Uterus (tissue), 3 donors: ENCODE measurements at regions not wholly inside any gene's neighbourhood (a gene's known extent, or its start where the extent isn't known, plus 50 kb on each side); places are given as distances from the start of the nearest gene placed in this dataset.
A peak's percentile ranks its signal among the peaks of the same experiment; 100 is the strongest.
"Not testable (repeated sequence)": the region's sequence is repeated elsewhere in the genome, so short reads cannot be mapped to it uniquely, and the experiment has no call there.

Experiments used
- DNase-seq, 2 donors: peaks; one replicate each; pipeline ENCODE4 v3.0.0-alpha.2; 2019 to 2020
- H3K27ac ChIP-seq, 2 donors: fragments of 200-600 bp; sonication (generic); 1 replicate in 1 of 2; 2 replicates in 1 of 2; pipeline ENCODE4 v1.5.1; 2016 to 2018
- H3K27me3 ChIP-seq, 2 donors: fragments of 200-600 bp; sonication (generic); one replicate each; pipeline ENCODE4 v1.5.1; 2018 to 2019; ENCODE audit warnings: control low read depth in 1 of 2
- H3K36me3 ChIP-seq, 2 donors: fragments of 200-600 bp; sonication (generic); one replicate each; pipeline ENCODE4 v1.5.1; 2019; ENCODE audit warnings: control low read depth in 1 of 2
- H3K4me1 ChIP-seq, 2 donors: fragments of 200-600 bp; sonication (generic); one replicate each; pipeline ENCODE4 v1.5.1; 2018 to 2019; ENCODE audit warnings: control low read depth in 1 of 2
- H3K4me3 ChIP-seq, 2 donors: fragments of 200-600 bp; sonication (generic); 1 replicate in 1 of 2; 2 replicates in 1 of 2; pipeline ENCODE4 v1.5.1; 2018 to 2019; ENCODE audit warnings: mild to moderate bottlenecking in 1 of 2
- H3K9me3 ChIP-seq, 2 donors: fragments of 200-600 bp; sonication (generic); one replicate each; pipeline ENCODE4 v1.5.1; 2019; ENCODE audit warnings: control low read depth in 1 of 2
- CTCF ChIP-seq, 4 experiments: fragments of 200-600 bp in 2 of 4; fragments of 450-650 bp in 2 of 4; sonication (generic) in 2 of 4; IDR thresholded peaks; one replicate each; pipeline ENCODE4 v1.5.1; 2016 to 2019; ENCODE audit warnings: antibody characterized with exemption in 4 of 4, mild to moderate bottlenecking in 2 of 4, moderate library complexity in 1 of 4
- POLR2A ChIP-seq, 2 donors: fragments of 450-650 bp; IDR thresholded peaks; one replicate each; pipeline ENCODE4 v1.6.1; 2016; ENCODE audit warnings: antibody characterized with exemption in 2 of 2, mild to moderate bottlenecking in 1 of 2, moderate library complexity in 1 of 2
- intact Hi-C: fragments of 100-400 bp; cut with DNase I; formaldehyde crosslinking; loops from one replicate; pipeline ENCODE4 v1.15.1; 2023; ENCODE audit warnings: low total_unique reads
- donor health status: DM: yes; HTN: yes; CAD: no.

- no peaks in the 10 kb centered on the region for H3K9me3 ChIP-seq
- TF ChIP-seq POLR2A (IDR thresholded peaks at IDR 0.05) = no peak
- TF ChIP-seq CTCF (IDR thresholded peaks at IDR 0.05) = no peak
- H3K4me3 ChIP-seq = no peak overlapping the region
- no peak overlapping the region for H3K27ac ChIP-seq
- intact Hi-C loops = no loop called here
- no peak for DNase-seq
- no peaks in the 10 kb centered on the region for H3K36me3 ChIP-seq
- no peaks in the 10 kb centered on the region for H3K27me3 ChIP-seq
- H3K4me1 ChIP-seq = no peaks in the 10 kb centered on the region
These were observed 117.6 kb upstream of the ANKRD30BL start for GRCh38 chr2:132279344-132279743.

GRCh38 chr2:132279930-132280615 lies 118.3 kb upstream of the ANKRD30BL start:
- H3K36me3 ChIP-seq = no peaks in the 10 kb centered on the region
- intact Hi-C loops = no loop called here
- no peaks in the 10 kb centered on the region for H3K4me1 ChIP-seq
- H3K4me3 ChIP-seq = no peak overlapping the region
- no peak for DNase-seq
- H3K27ac ChIP-seq = no peak overlapping the region
- no peak for TF ChIP-seq CTCF (IDR thresholded peaks at IDR 0.05)
- H3K9me3 ChIP-seq = no peaks in the 10 kb centered on the region
- no peaks in the 10 kb centered on the region for H3K27me3 ChIP-seq

GRCh38 chr2:132280912-132281311 lies 119.2 kb upstream of the ANKRD30BL start:
- no peaks in the 10 kb centered on the region for H3K36me3 ChIP-seq
- no peak for DNase-seq
- no peak overlapping the region for H3K4me3 ChIP-seq
- no peaks in the 10 kb centered on the region for H3K4me1 ChIP-seq
- TF ChIP-seq POLR2A (IDR thresholded peaks at IDR 0.05) (no peak), CTCF (IDR thresholded peaks at IDR 0.05) (no peak)
- no peak overlapping the region for H3K27ac ChIP-seq
- intact Hi-C loops = no loop called here
- no peaks in the 10 kb centered on the region for H3K27me3 ChIP-seq
- H3K9me3 ChIP-seq = no peaks in the 10 kb centered on the region

GRCh38 chr2:132282104-132282503 lies 120.4 kb upstream of the ANKRD30BL start:
- H3K9me3 ChIP-seq, intact Hi-C loops, H3K36me3 ChIP-seq, H3K27ac ChIP-seq, DNase-seq, H3K4me3 ChIP-seq, H3K4me1 ChIP-seq, H3K27me3 ChIP-seq: not testable (repeated sequence)

- Histone ChIP-seq H3K4me3 (no peak overlapping the region), H3K9me3 (no peaks in the 10 kb centered on the region), H3K36me3 (no peaks in the 10 kb centered on the region), H3K4me1 (no peaks in the 10 kb centered on the region), H3K27me3 (no peaks in the 10 kb centered on the region), H3K27ac (no peak overlapping the region)
- no peak for DNase-seq
- intact Hi-C loops = no loop called here
- TF ChIP-seq CTCF (IDR thresholded peaks at IDR 0.05) (no peak), POLR2A (IDR thresholded peaks at IDR 0.05) (no peak)
These were observed 121.2 kb upstream of the ANKRD30BL start for GRCh38 chr2:132282911-132283310.

GRCh38 chr2:132286289-132286911 lies 124.6 kb upstream of the ANKRD30BL start:
- H3K27ac ChIP-seq, H3K27me3 ChIP-seq, H3K9me3 ChIP-seq, DNase-seq, H3K4me1 ChIP-seq, H3K36me3 ChIP-seq, intact Hi-C loops, H3K4me3 ChIP-seq: not testable (repeated sequence)

- H3K27ac ChIP-seq, H3K4me1 ChIP-seq, H3K4me3 ChIP-seq, H3K9me3 ChIP-seq, intact Hi-C loops, H3K27me3 ChIP-seq, H3K36me3 ChIP-seq: not testable (repeated sequence)
- DNase-seq = peak; percentile 37 to 39
These were observed 126.2 kb upstream of the ANKRD30BL start for GRCh38 chr2:132287910-132288309.

GRCh38 chr2:132289138-132289537 lies 127.4 kb upstream of the ANKRD30BL start:
- H3K4me1 ChIP-seq, H3K36me3 ChIP-seq, intact Hi-C loops, H3K9me3 ChIP-seq, DNase-seq, H3K27ac ChIP-seq, H3K27me3 ChIP-seq, H3K4me3 ChIP-seq: not testable (repeated sequence)

GRCh38 chr2:132289812-132290211 lies 126.8 kb upstream of the GPR39 start:
- H3K27ac ChIP-seq, DNase-seq, intact Hi-C loops, H3K36me3 ChIP-seq, H3K27me3 ChIP-seq, H3K9me3 ChIP-seq, H3K4me1 ChIP-seq, H3K4me3 ChIP-seq: not testable (repeated sequence)
